ENCODE measurements at regions not wholly inside any gene's neighbourhood (a gene's known extent, or its start where the extent isn't known, plus 50 kb on each side); places are given as distances from the start of the nearest gene placed in this dataset.

DNA sequence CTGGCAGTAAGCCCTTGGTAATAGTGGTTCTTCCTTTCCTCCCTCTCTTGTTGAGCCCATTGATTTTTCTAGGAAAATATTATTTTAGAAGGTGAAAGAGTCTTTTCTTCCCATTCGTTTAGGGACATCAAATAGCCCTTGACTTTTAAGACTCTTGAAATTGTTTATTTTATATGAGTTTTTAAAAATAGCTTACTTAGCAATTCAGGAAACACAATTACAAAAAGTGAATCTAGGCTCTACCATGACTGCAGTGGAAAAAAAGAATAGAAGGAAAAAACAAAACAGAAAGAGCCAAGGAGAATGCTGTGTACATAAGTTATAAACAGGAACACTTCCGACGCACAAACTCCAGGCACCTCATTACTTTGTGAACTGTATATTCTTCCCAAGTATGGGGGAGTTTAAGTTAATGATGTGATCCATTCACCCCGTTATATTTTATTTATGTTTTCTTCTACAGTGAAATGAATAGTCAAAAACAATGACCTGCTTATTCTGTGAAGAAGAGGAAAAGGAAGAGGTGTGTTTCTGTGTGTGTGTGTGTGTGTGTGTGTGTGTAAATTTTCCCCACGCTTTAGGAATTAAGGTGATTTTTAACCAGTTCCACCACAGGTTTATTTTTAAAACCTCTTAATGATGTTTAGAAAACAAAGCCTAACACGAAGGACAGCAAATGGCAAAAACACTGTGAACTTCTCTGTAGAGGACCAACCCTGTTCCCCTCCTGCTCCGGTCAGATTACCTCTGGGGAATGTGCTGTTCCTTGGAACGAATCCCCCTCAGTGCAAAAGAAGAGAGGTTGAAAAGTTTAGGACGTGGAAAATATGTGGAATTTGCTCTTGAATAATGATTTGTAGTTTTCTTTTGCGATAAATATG lies 266.3 kb downstream of the KLF5 start:
- H3K27ac Mint-ChIP-seq = peak overlapping the region; percentile 79 to 93 (median 86)
- TF ChIP-seq, protein P1, sequence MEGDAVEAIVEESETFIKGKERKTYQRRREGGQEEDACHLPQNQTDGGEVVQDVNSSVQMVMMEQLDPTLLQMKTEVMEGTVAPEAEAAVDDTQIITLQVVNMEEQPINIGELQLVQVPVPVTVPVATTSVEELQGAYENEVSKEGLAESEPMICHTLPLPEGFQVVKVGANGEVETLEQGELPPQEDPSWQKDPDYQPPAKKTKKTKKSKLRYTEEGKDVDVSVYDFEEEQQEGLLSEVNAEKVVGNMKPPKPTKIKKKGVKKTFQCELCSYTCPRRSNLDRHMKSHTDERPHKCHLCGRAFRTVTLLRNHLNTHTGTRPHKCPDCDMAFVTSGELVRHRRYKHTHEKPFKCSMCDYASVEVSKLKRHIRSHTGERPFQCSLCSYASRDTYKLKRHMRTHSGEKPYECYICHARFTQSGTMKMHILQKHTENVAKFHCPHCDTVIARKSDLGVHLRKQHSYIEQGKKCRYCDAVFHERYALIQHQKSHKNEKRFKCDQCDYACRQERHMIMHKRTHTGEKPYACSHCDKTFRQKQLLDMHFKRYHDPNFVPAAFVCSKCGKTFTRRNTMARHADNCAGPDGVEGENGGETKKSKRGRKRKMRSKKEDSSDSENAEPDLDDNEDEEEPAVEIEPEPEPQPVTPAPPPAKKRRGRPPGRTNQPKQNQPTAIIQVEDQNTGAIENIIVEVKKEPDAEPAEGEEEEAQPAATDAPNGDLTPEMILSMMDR (IDR thresholded peaks at IDR 0.05; ENCODE audit: unreplicated experiment in 3 of 3) = no peak
- peak overlapping the region in 2 of 3 experiments; percentile 6 to 15 for H3K4me3 Mint-ChIP-seq
- no peaks in the 10 kb centered on the region for H3K36me3 Mint-ChIP-seq (ENCODE audit: low read depth)
- peaks cover 20% of the 10 kb centered on the region for H3K4me1 Mint-ChIP-seq
- no peaks in the 10 kb centered on the region for H3K9me3 Mint-ChIP-seq
- H3K27me3 Mint-ChIP-seq (ENCODE audit: low read depth) = no peaks in the 10 kb centered on the region

DNA sequence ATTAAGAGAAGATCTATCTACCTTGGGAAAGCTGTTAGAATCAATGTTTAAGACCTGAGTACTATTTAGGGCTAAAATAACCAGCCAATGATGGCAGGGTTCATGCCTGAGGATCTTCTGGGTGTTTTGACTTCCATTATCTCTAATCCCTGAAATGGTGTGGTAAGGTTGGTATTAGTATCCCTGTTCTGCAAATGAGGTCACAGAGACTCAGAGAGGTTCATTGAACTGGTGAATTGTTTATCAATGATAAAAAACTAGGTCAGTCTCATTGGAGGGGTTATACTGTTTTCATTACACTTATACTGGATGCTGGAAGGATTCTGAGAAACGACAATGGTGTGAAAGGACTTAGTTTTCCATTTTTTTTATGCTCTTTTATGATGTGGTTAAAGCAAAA lies 264.8 kb downstream of the KLF5 start:
- H3K4me1 Mint-ChIP-seq = peaks cover 20% of the 10 kb centered on the region
- no peaks in the 10 kb centered on the region for H3K9me3 Mint-ChIP-seq
- H3K36me3 Mint-ChIP-seq (ENCODE audit: low read depth) = no peaks in the 10 kb centered on the region
- H3K27ac Mint-ChIP-seq = no peak overlapping the region
- no peaks in the 10 kb centered on the region for H3K27me3 Mint-ChIP-seq (ENCODE audit: low read depth)
- H3K4me3 Mint-ChIP-seq = no peak overlapping the region
- TF ChIP-seq, protein P1 (IDR thresholded peaks at IDR 0.05; ENCODE audit: unreplicated experiment in 3 of 3) = no peak

DNA sequence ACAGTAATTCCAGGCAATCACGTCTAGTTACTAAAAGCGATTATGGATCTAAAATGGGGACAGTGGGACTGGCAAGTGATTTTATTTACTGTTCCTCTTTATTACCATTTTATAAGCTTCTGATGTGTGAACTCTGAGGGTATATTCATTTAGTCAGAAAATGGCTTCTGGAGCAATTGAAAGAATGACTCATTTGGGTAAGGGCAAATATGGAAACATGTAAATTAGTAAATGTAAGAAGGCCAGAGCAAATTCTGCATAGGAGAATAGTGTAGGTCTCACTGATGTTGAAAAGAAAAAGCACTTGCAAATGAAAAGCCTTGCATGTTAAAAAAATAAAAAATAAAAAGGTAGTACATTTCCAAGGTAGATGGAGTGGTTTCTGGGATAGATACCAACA lies 262.2 kb downstream of the KLF5 start:
- no peaks in the 10 kb centered on the region for H3K36me3 Mint-ChIP-seq (ENCODE audit: low read depth)
- no peak overlapping the region for H3K4me3 Mint-ChIP-seq
- TF ChIP-seq, protein P1 (IDR thresholded peaks at IDR 0.05; ENCODE audit: unreplicated experiment in 3 of 3) = no peak
- H3K4me1 Mint-ChIP-seq = peaks cover 15% of the 10 kb centered on the region
- no peaks in the 10 kb centered on the region for H3K27me3 Mint-ChIP-seq (ENCODE audit: low read depth)
- no peaks in the 10 kb centered on the region for H3K9me3 Mint-ChIP-seq
- H3K27ac Mint-ChIP-seq = no peak overlapping the region

DNA sequence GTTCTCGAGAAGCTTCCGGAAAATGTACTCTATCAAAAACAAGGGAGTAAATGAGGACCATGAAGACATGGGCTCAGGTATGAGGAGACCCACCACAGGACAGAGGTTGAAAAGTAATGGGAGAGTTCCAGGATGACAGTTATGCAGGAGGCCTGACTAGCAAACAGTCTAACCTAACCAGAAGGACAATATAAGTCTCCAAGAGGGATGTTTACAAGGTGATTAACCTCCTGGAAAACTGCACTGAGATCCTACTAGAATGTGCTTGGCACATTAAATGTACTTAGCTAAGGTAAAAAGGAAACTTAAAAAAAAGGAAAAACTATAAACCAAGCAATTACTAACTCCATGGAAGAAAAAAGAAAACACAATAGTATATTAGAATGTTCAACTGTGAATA lies 258.3 kb downstream of the KLF5 start:
- Mint-ChIP-seq H3K27ac (no peak overlapping the region), H3K4me3 (no peak overlapping the region), H3K4me1 (no peaks in the 10 kb centered on the region), H3K9me3 (peaks cover 16% of the 10 kb centered on the region), H3K27me3 (ENCODE audit: low read depth) (no peaks in the 10 kb centered on the region), H3K36me3 (ENCODE audit: low read depth) (no peaks in the 10 kb centered on the region)
- TF ChIP-seq, protein P1 (IDR thresholded peaks at IDR 0.05; ENCODE audit: unreplicated experiment in 3 of 3) = no peak

DNA sequence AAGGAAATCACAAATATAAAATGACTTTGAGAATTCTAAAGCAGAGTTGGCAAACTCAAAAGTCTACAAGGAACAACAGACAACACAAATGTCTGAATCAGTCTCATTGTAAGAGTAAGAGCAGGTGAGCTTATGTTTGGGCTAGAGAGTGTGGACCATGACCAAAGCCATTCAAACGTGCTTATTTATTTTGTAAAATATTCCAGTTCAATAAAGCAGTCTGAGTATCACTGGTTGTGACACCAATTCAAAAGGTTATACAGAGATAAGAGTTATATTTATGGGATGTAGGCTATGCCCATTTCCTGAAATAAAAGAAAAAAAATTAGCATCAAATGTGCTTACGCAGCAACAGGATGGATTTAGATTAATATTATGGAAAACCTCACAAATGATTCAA lies 251.6 kb downstream of the KLF5 start:
- peaks cover 17% of the 10 kb centered on the region for H3K9me3 Mint-ChIP-seq
- no peak overlapping the region for H3K4me3 Mint-ChIP-seq
- TF ChIP-seq, protein P1 (IDR thresholded peaks at IDR 0.05; ENCODE audit: unreplicated experiment in 3 of 3) = no peak
- H3K27me3 Mint-ChIP-seq (ENCODE audit: low read depth) = no peaks in the 10 kb centered on the region
- no peaks in the 10 kb centered on the region for H3K4me1 Mint-ChIP-seq
- H3K27ac Mint-ChIP-seq = no peak overlapping the region
- no peaks in the 10 kb centered on the region for H3K36me3 Mint-ChIP-seq (ENCODE audit: low read depth)

DNA sequence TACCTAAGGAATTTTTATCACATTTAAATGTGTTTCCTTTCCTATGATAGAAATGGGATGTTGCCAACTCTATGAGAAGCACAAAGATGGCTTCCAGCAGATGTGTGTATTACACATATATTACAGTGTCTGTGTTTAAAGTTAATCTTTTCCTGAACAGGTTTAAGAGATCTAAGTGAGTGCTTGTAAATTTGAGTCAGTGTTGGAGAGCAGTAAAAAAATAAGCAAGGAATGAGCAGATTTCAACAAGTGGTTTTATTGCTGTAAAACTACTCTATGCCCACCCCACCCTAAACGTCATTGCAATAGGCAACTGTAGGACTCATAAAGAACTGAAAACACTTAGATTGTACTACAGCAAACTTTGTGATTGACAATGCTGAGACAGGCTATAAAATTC lies 248.7 kb downstream of the KLF5 start:
- Mint-ChIP-seq H3K27ac (peak overlapping the region in 1 of 3 experiments; percentile 6), H3K4me3 (no peak overlapping the region), H3K4me1 (no peaks in the 10 kb centered on the region), H3K9me3 (peaks cover 7% of the 10 kb centered on the region), H3K27me3 (ENCODE audit: low read depth) (no peaks in the 10 kb centered on the region), H3K36me3 (ENCODE audit: low read depth) (no peaks in the 10 kb centered on the region)
- TF ChIP-seq, protein P1 (IDR thresholded peaks at IDR 0.05; ENCODE audit: unreplicated experiment in 3 of 3) = no peak

Measured in nephron (organoid).